T-helper 1 cell (primary cell): ENCODE measurements at regions not wholly inside any gene's neighbourhood (a gene's known extent, or its start where the extent isn't known, plus 50 kb on each side); places are given as distances from the start of the nearest gene placed in this dataset.
"Not testable (repeated sequence)": the region's sequence is repeated elsewhere in the genome, so short reads cannot be mapped to it uniquely, and the experiment has no call there.

Experiments
- DNase-seq, 5 donors: peaks; one replicate each; pipeline ENCODE4 v3.0.0-alpha.2; 2012 to 2020

- DNase-seq: no peak
Measured at GRCh38 chr20:57777911-57778310, 68.1 kb upstream of the PMEPA1 start.

GRCh38 chr20:57774951-57775350 is 65.1 kb upstream of the PMEPA1 start:
- DNase-seq: no peak

GRCh38 chr20:57774111-57774880 is 64.5 kb upstream of the PMEPA1 start:
- DNase-seq: no peak

GRCh38 chr20:57773059-57773815 is 63.4 kb upstream of the PMEPA1 start:
- DNase-seq: no peak

GRCh38 chr20:57772349-57772964 is 62.6 kb upstream of the PMEPA1 start:
- peak in 2 of 5 donors; percentile 8 to 12 for DNase-seq

- DNase-seq: no peak
Measured at GRCh38 chr20:57770852-57771720, 61.3 kb upstream of the PMEPA1 start.

GRCh38 chr20:57770401-57770800 is 60.6 kb upstream of the PMEPA1 start:
- not testable (repeated sequence) for DNase-seq

GRCh38 chr20:57769756-57770155 is 59.9 kb upstream of the PMEPA1 start:
- no peak for DNase-seq

- no peak for DNase-seq
Measured at GRCh38 chr20:57768519-57768918, 58.7 kb upstream of the PMEPA1 start.

GRCh38 chr20:57767441-57767840 is 57.6 kb upstream of the PMEPA1 start:
- no peak for DNase-seq

GRCh38 chr20:57763235-57763595 is 53.4 kb upstream of the PMEPA1 start:
- DNase-seq: no peak

- DNase-seq: no peak
Measured at GRCh38 chr20:57762531-57763234, 52.9 kb upstream of the PMEPA1 start.

GRCh38 chr20:57761413-57761734 is 51.6 kb upstream of the PMEPA1 start:
- DNase-seq: no peak

- no peak for DNase-seq
Measured at GRCh38 chr20:57760698-57761412, 51.0 kb upstream of the PMEPA1 start.

GRCh38 chr20:57759724-57760123 is 49.9 kb upstream of the PMEPA1 start:
- no peak for DNase-seq
